ENCODE measurements at regions not wholly inside any gene's neighbourhood (a gene's known extent, or its start where the extent isn't known, plus 50 kb on each side); places are given as distances from the start of the nearest gene placed in this dataset.

DNA sequence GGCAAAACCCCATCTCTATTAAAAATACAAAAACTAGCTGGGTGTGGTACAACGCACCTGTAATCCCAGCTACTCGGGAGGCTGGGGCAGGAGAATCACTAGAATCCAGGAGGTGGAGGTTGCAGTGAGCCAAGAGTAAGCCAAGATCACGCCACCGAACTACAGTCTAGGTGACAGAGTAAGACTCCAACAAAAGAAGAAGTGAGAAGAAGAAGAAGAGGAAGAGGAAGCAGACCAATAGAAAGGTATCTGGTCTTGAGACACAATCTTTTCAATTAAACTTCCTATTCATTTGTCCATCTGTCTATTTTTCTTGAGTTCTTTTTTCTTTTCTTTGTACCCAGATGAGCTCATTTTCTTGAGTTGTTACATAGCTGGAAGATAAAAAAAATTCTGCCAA, 55.7 kb upstream of the ACADM start:
- H3K4me3 ChIP-seq (replicated peaks in 1 of 2; ENCODE audit: low read depth in 2 of 2, low read length in 2 of 2): no peak overlapping the region
- TF ChIP-seq, protein P1, sequence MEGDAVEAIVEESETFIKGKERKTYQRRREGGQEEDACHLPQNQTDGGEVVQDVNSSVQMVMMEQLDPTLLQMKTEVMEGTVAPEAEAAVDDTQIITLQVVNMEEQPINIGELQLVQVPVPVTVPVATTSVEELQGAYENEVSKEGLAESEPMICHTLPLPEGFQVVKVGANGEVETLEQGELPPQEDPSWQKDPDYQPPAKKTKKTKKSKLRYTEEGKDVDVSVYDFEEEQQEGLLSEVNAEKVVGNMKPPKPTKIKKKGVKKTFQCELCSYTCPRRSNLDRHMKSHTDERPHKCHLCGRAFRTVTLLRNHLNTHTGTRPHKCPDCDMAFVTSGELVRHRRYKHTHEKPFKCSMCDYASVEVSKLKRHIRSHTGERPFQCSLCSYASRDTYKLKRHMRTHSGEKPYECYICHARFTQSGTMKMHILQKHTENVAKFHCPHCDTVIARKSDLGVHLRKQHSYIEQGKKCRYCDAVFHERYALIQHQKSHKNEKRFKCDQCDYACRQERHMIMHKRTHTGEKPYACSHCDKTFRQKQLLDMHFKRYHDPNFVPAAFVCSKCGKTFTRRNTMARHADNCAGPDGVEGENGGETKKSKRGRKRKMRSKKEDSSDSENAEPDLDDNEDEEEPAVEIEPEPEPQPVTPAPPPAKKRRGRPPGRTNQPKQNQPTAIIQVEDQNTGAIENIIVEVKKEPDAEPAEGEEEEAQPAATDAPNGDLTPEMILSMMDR (IDR thresholded peaks at IDR 0.05; ENCODE audit: low read depth, low read length): no peak
- no peak for DNase-seq (ENCODE audit: low read depth in 2 of 2)

GRCh38 chr1:75671708-75672107, 52.8 kb upstream of the ACADM start:
- no peak for DNase-seq (ENCODE audit: low read depth in 2 of 2)
- TF ChIP-seq, protein P1 (IDR thresholded peaks at IDR 0.05; ENCODE audit: low read depth, low read length): no peak
- H3K4me3 ChIP-seq (replicated peaks in 1 of 2; ENCODE audit: low read depth in 2 of 2, low read length in 2 of 2): no peak overlapping the region

- TF ChIP-seq, protein P1 (IDR thresholded peaks at IDR 0.05; ENCODE audit: low read depth, low read length): no peak
- H3K4me3 ChIP-seq (replicated peaks in 1 of 2; ENCODE audit: low read depth in 2 of 2, low read length in 2 of 2): no peak overlapping the region
- DNase-seq (ENCODE audit: low read depth in 2 of 2): no peak
Measured at GRCh38 chr1:75672108-75672507, 52.4 kb upstream of the ACADM start.

GRCh38 chr1:75672528-75673393, 51.7 kb upstream of the ACADM start:
- peak; percentile 61 to 87 for DNase-seq (ENCODE audit: low read depth in 2 of 2)
- no peak overlapping the region for H3K4me3 ChIP-seq (replicated peaks in 1 of 2; ENCODE audit: low read depth in 2 of 2, low read length in 2 of 2)
- TF ChIP-seq, protein P1 (IDR thresholded peaks at IDR 0.05; ENCODE audit: low read depth, low read length): no peak

DNA sequence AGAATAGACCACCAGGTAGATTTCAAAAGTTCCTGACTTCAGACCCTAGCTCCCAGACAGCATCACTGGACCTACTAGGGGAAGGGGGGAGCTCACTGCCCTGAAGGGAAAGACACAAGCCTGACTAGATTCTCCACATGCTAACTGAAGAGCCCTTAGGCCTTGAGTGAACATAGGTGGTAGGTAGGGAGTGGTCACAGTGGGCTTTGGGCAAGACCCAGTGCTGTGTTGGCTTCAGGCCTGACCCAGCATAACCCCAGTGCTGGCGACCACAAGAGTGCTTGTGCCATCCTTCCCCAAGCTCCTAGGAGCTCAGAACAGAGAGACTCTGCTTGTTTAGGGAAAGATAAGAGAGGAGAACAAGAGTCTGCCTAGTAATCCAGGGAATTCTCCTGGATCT, 51.1 kb upstream of the ACADM start:
- no peak overlapping the region for H3K4me3 ChIP-seq (replicated peaks in 1 of 2; ENCODE audit: low read depth in 2 of 2, low read length in 2 of 2)
- no peak for DNase-seq (ENCODE audit: low read depth in 2 of 2)
- TF ChIP-seq, protein P1 (IDR thresholded peaks at IDR 0.05; ENCODE audit: low read depth, low read length): no peak

DNA sequence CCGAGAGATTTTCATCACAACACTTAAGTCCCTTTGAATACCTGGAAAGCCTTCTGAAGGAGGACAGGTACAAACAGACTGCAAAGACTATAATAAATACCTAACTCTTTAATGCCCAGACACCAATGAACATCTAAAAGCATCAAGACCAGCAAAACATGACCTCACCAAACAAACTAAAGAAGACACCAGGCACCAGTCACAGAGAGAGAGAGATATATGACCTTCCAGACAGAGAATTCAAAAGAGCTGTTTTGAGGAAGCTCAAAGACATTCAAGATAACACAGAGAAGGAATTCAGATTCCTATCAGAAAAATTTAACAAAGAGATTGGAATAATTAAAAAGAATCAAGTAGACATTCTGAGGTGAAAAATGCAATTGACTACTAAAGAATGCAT, 50.6 kb upstream of the ACADM start:
- no peak overlapping the region for H3K4me3 ChIP-seq (replicated peaks in 1 of 2; ENCODE audit: low read depth in 2 of 2, low read length in 2 of 2)
- DNase-seq (ENCODE audit: low read depth in 2 of 2): no peak
- TF ChIP-seq, protein P1 (IDR thresholded peaks at IDR 0.05; ENCODE audit: low read depth, low read length): no peak

Measured in cardiac fibroblast (primary cell).